Ramos (cell line): ENCODE measurements at regions not wholly inside any gene's neighbourhood (a gene's known extent, or its start where the extent isn't known, plus 50 kb on each side); places are given as distances from the start of the nearest gene placed in this dataset.

Experiments used
- in situ Hi-C: fragments of 300-500 bp; cut with MboI; formaldehyde crosslinking; loops from one replicate; pipeline ENCODE4 v1.14.3; 2022; ENCODE audit warnings: low sequenced_read_pairs; ENCODE audit not compliant: unreplicated experiment

GRCh38 chr18:77648411-77648810 is 398.8 kb downstream of the GALR1 start:
- in situ Hi-C loops, result no loop called here

GRCh38 chr18:77650799-77651385 is 401.2 kb downstream of the GALR1 start:
- in situ Hi-C loops, result no loop called here

GRCh38 chr18:77651441-77651840 is 401.8 kb downstream of the GALR1 start:
- in situ Hi-C loops, result no loop called here

- in situ Hi-C loops, result no loop called here
These were observed 404.1 kb downstream of the GALR1 start for GRCh38 chr18:77653792-77654191.

- in situ Hi-C loops, result no loop called here
These were observed 404.7 kb downstream of the GALR1 start for GRCh38 chr18:77654302-77654701.

- in situ Hi-C loops, result no loop called here
These were observed 408.1 kb downstream of the GALR1 start for GRCh38 chr18:77657651-77658298.

- in situ Hi-C loops, result no loop called here
These were observed 408.6 kb downstream of the GALR1 start for GRCh38 chr18:77658299-77658662.

GRCh38 chr18:77658751-77659448 is 409.3 kb downstream of the GALR1 start:
- in situ Hi-C loops, result no loop called here

GRCh38 chr18:77666613-77667012 is 417.0 kb downstream of the GALR1 start:
- in situ Hi-C loops, result no loop called here

- in situ Hi-C loops, result no loop called here
These were observed 418.6 kb downstream of the GALR1 start for GRCh38 chr18:77668219-77668618.

- in situ Hi-C loops, result no loop called here
These were observed 419.7 kb downstream of the GALR1 start for GRCh38 chr18:77669331-77669730.

- in situ Hi-C loops, result no loop called here
These were observed 422.0 kb downstream of the GALR1 start for GRCh38 chr18:77671456-77672167.

GRCh38 chr18:77676910-77677309 is 427.3 kb downstream of the GALR1 start:
- in situ Hi-C loops, result no loop called here

- in situ Hi-C loops, result no loop called here
These were observed 427.9 kb downstream of the GALR1 start for GRCh38 chr18:77677536-77677935.

GRCh38 chr18:77679869-77680268 is 430.2 kb downstream of the GALR1 start:
- in situ Hi-C loops, result no loop called here

GRCh38 chr18:77700051-77700450 is 450.4 kb downstream of the GALR1 start:
- in situ Hi-C loops, result no loop called here

GRCh38 chr18:77701977-77702376 is 452.3 kb downstream of the GALR1 start:
- in situ Hi-C loops, result no loop called here

GRCh38 chr18:77702686-77703085 is 453.0 kb downstream of the GALR1 start:
- in situ Hi-C loops, result no loop called here

- in situ Hi-C loops, result no loop called here
These were observed 455.7 kb downstream of the GALR1 start for GRCh38 chr18:77705301-77705700.

- in situ Hi-C loops, result no loop called here
These were observed 459.3 kb downstream of the GALR1 start for GRCh38 chr18:77708826-77709506.

- in situ Hi-C loops, result no loop called here
These were observed 461.4 kb downstream of the GALR1 start for GRCh38 chr18:77711096-77711495.
